AG09309 (cell line): ENCODE measurements at regions not wholly inside any gene's neighbourhood (a gene's known extent, or its start where the extent isn't known, plus 50 kb on each side); places are given as distances from the start of the nearest gene placed in this dataset.
"Not testable (repeated sequence)": the region's sequence is repeated elsewhere in the genome, so short reads cannot be mapped to it uniquely, and the experiment has no call there.

Experiments used
- DNase-seq: peaks from one replicate; pipeline ENCODE4 v3.0.0-alpha.2; 2010; ENCODE audit warnings: low read depth
- H3K4me3 ChIP-seq: 2 replicates; pipeline ENCODE4 v1.5.1; 2011; ENCODE audit warnings: mild to moderate bottlenecking, low read depth, low read length, moderate library complexity; ENCODE audit not compliant: control insufficient read depth
- TF ChIP-seq, protein P1 (sequence below): IDR thresholded peaks from 2 replicates; pipeline ENCODE4 v1.5.1; 2011; ENCODE audit warnings: mild to moderate bottlenecking, low read depth, low read length, inconsistent platforms; ENCODE audit not compliant: insufficient read depth, control insufficient read depth; ENCODE audit errors: missing control alignments

DNA sequence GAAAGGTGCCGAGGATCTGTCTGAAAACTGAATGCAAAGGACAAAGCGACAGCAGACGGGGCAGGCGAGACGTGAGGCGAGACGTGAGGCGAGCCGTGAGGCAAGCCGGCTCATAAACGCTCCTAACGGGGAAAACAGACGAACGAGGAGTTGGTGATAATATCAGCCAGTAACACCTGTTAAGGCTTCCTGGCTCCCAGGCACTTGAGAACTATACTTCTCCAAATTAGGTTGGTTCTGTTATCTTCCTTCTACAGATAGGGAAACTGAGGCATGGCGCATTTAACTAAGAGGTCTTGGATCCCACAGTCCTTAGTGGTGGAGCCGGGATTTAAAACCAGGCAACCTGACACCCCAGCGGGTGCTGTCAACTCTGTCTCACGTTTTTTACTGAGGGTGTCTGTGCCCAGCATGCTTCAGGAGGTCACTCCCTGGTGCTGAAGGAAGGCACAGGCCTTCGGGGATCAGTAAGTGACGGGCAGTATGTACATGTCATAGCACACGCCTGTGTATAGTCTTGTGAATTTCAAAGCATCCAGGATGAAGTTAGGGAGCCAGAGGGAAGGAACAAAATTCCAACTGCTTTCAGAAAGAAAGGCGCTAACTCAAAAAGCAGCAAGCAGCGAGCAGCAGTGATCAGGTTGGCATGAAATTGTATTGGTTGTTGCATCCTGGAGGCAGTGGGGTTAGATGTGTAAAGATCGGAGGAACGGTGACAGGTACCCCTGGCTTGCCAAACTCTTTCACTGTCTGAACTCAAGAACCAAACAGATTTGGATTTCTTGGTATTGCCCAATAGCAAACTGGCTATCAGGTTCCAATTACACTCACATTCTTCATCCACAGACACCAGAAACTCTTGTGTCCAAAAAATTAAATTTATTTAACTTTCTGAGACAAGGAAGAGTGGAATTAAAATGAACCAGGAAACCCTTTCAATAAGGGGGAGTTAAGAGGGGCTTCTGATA lies 318.7 kb downstream of the THBS2 start:
- TF ChIP-seq, protein P1, sequence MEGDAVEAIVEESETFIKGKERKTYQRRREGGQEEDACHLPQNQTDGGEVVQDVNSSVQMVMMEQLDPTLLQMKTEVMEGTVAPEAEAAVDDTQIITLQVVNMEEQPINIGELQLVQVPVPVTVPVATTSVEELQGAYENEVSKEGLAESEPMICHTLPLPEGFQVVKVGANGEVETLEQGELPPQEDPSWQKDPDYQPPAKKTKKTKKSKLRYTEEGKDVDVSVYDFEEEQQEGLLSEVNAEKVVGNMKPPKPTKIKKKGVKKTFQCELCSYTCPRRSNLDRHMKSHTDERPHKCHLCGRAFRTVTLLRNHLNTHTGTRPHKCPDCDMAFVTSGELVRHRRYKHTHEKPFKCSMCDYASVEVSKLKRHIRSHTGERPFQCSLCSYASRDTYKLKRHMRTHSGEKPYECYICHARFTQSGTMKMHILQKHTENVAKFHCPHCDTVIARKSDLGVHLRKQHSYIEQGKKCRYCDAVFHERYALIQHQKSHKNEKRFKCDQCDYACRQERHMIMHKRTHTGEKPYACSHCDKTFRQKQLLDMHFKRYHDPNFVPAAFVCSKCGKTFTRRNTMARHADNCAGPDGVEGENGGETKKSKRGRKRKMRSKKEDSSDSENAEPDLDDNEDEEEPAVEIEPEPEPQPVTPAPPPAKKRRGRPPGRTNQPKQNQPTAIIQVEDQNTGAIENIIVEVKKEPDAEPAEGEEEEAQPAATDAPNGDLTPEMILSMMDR = no peak
- no peak for DNase-seq
- H3K4me3 ChIP-seq = no peak overlapping the region

DNA sequence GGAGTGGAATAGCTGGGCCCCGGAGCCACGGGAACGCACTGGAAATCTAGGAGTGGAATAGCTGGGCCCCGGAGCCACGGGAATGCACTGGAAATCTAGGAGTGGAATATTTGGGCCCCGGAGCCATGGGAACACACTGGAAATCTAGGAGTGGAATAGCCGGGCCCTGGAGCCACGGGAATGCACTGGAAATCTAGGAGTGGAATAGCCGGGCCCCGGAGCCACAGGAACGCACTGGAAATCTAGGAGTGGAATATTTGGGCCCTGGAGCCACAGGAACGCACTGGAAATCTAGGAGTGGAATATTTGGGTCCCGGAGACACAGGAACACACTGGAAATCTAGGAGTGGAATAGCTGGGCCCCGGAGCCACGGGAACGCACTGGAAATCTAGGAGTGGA lies 321.5 kb downstream of the THBS2 start:
- DNase-seq = not testable (repeated sequence)

DNA sequence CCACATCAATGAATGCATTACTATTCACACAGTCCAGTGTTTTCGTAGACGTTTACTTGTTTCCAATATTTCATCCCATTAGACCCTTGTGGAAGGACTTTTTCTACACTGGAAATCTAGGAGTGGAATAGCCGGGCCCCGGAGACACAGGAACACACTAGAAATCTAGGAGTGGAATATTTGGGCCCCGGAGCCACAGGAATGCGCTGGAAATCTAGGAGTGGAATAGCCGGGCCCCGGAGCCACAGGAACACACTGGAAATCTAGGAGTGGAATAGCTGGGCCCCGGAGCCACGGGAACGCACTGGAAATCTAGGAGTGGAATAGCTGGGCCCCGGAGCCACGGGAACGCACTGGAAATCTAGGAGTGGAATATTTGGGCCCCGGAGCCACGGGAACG lies 322.6 kb downstream of the THBS2 start:
- DNase-seq = not testable (repeated sequence)

More for the DNA sequence above, 321.5 kb downstream of the THBS2 start:
- not testable (repeated sequence) for H3K4me3 ChIP-seq

DNA sequence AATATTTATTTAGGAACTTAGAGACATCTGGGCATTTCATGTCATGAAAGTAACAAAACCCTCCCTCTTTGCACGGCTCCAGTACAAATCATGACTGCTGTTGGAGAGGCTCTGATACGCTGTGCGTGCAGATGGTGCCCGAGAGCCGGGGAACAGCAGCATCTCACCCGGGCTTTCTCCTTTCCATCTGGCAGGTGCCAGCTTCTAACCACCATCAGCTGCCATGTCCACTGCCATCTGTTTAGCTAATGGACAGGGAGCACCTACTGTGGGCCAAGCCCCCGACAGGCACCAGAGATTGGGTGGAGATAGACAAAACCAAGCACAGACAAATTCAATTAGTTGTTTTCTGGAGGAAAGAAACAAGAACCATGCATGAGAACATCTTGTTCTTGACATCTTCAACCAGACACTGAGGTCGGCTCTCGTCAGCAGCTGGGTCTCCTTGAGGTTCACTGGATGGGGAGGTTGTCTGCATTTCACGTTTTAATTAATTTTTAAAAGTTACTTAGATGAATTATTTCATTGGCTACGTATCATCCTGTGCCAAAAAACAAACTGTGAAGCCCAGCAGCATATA lies 323.7 kb downstream of the THBS2 start:
- no peak overlapping the region for H3K4me3 ChIP-seq
- TF ChIP-seq, protein P1 = no peak
- DNase-seq = no peak

More for the DNA sequence above, 322.6 kb downstream of the THBS2 start:
- H3K4me3 ChIP-seq = not testable (repeated sequence)

DNA sequence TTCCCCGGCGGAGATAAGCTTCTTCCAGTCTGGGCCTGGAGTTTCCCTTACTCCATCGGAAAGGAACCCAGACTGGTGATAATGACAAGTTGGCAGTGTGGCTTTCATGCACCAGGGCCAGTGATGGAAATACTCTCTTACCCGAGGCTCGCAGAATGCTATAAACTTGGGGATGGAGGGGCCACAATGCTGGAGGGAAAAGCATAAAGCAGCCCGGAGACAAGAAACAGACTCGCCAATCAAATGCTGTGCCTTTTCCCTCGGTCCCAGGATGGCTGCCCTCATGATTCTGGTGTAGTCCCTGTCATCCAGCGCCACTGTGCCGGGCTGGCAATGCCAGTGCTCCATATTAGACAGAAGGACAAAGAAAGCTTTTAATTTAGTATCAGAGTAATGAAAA lies 325.6 kb downstream of the THBS2 start:
- TF ChIP-seq, protein P1 = no peak
- no peak overlapping the region for H3K4me3 ChIP-seq
- DNase-seq = no peak

DNA sequence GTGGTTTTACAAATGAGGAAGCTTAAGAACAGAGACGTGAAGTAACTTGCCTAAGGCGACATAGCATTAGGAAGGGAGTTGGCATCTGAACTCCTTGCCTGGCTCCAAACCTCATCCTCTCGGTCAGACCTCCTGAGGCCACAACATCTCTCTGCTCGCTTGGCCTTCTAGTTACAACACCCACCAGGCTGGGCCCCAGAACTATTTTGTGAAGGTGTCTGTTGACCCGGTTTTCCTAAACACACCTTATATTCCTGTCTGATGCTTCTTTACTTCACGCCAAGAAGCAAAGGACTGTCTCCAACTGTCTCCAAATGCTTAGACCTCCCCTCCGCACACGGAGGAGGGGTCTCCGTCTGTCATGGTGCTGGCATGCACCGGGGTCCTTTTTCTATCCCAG lies 326.6 kb downstream of the THBS2 start:
- TF ChIP-seq, protein P1 = no peak
- DNase-seq = no peak
- H3K4me3 ChIP-seq = no peak overlapping the region

DNA sequence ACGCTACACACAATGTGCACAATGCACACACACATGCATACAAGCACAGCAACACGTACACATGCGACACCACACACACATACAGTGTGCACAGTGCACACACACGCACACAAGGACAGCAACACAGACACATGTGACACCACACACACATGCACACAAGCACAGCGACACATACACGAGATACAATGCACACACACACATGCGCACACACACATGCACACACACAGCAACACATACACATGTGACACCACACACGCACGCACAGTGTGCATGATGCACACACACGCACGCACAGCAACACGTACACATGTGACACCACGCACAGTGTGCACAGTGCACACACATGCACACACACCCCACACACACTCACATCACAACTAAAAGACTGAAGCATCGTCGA lies 327.3 kb downstream of the THBS2 start:
- DNase-seq = no peak
- TF ChIP-seq, protein P1 = no peak
- H3K4me3 ChIP-seq = no peak overlapping the region
